IPS DF 4.7 (cell line): ENCODE measurements at regions not wholly inside any gene's neighbourhood (a gene's known extent, or its start where the extent isn't known, plus 50 kb on each side); places are given as distances from the start of the nearest gene placed in this dataset.

Source experiments
- DNase-seq: peaks from one replicate; pipeline ENCODE4 v3.0.0-alpha.2; 2013; ENCODE audit warnings: low spot score; ENCODE audit errors: extremely low read depth

- no peak for DNase-seq
These were observed 1236.2 kb downstream of the BRD1 start for GRCh38 chr22:48591286-48592065.

- no peak for DNase-seq
These were observed 1237.8 kb downstream of the BRD1 start for GRCh38 chr22:48589901-48590300.

GRCh38 chr22:48588878-48589450 is 1238.7 kb downstream of the BRD1 start:
- DNase-seq: no peak

- DNase-seq: no peak
These were observed 1239.4 kb downstream of the BRD1 start for GRCh38 chr22:48588151-48588877.

GRCh38 chr22:48587236-48587865 is 1240.3 kb downstream of the BRD1 start:
- DNase-seq: no peak

DNA sequence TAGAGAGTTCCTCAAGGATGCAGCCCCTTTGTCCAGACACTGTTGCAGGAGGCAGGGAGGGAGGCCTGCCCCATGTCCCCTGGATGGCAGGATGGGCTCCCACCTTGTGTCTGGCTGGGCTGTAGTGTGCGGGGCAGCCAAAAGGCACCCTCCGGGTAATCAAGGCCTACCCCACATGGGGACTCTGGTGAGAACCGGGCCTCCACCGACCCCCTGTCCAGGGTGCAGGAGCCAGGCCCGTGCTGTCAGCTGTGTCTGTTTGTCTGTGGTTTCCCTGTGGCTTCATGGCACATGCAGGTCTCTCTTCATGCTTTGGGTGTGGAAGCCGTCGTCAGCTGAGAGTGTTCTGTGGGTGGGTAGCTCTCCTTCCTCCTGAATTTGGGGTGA is 1240.9 kb downstream of the BRD1 start:
- no peak for DNase-seq

DNA sequence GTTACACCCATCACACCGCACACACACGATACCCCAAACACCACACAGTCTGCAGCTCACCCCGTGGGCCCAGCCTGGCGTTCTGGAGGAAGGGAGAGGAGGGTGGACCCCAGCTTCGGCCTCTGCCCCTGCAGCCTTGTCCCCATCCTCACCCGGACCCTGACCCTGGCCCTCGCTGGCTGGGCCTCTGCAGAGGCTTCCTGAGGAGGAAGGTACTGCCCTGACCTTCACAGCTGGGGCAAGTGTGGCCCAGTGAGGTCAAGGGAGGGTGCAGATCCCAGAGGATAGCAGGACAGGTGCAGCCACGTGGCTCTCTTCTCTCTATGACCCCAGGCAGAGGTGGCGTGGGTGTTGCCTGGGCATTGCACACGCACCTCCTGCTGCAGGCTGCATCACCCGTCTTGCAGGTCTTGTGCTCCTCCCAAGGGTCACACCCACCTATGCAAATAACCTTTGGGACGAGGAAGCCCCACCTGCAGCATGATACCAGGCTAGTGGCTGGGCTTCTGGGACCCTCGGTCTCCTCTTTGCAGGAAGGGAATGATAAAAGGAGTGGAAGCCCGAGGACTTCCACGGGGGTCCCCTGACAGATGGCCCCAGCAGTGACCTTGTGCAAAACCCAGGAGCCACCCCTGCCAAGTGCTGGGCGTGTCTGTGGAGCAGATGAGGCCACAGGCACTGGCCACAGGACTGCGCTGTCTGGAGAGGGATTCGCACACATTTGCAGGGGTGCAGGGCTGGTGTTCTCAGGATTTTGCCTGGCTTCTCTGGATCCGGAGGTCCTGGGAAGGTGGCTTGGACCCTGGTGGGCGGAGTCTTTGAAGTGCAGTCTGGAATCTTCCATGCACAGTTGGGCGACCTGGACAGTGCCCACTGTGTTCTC is 1241.5 kb downstream of the BRD1 start:
- DNase-seq: no peak

- DNase-seq: no peak
These were observed 1243.5 kb downstream of the BRD1 start for GRCh38 chr22:48584170-48584569.

DNA sequence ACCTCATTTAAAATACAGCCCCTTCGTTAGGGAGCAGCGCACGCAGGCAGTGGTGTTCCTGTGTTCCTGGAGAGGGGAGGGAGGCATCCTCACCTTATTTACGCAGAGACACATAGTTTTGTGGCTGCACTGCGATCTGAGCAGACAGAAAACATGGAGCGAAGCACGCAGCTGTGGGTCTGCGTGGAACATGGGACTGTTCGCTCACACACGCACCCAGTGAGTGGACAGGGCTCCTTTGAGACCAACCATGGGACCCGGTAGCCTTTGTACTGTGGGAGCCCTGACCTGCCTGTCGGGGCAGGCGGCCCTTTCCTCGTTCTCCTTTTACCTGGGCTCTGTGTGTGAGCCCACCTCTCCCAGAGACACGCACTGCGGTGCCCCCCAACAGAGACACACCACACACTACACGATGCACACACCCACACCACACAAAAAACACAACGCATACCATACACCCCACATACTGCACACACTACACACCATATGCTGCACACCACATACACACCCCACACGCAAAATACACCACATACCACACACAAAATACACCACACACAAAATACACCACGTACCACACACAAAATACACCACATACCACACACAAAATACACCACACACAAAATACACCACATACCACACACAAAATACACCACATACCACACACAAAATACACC is 1245.7 kb downstream of the BRD1 start:
- no peak for DNase-seq

DNA sequence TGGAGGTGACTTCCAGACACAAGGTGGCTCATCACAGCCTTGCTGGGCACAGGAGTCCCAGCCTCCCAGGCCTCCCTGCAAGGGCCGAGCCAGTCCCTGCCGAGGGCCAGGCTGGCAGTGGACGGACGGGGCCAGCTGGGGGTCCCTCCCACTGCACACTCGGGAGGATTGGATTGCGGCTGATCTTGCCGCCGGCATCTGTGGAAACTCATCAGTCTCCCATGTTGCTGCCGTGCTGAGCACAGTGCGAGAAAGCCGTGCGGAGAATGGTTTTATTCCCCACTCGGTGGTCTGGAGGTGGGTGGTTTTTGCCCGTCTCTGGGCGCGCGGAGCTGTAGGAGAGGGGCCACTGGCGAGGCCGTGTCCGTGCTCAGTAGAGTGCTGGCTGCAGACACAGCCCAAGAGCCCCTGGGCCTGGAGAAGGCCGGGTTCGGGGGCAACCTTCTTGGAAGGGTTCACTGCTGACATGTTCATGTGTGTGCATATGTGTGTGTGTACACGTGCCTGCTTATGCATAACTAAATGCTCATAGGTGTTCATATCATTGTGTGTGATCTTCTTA is 1246.4 kb downstream of the BRD1 start:
- no peak for DNase-seq

DNA sequence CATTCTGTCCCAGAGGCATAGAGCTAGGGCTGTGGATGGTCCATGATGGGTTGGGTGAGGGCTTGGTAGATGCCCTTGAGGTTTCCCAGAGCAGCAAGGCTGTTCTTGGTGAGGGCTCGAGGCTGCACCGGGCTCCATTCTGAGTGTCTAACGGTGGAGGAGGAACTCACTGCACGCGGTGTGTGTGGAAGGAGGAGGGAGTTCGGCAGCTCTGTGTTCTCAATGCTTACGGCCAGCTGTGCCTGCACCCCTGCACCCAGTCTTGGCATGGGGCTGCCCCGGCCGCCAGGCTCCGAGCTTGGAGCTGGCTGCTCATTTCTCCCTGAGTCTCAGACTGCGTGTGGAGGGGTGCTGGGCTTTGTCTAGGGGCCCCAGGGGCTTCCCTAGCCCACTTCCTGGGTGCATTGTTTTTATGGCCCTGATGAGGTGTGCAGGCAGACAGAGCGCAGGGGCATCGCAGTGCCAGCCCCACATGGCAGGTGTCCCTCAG is 1247.1 kb downstream of the BRD1 start:
- DNase-seq: no peak

DNA sequence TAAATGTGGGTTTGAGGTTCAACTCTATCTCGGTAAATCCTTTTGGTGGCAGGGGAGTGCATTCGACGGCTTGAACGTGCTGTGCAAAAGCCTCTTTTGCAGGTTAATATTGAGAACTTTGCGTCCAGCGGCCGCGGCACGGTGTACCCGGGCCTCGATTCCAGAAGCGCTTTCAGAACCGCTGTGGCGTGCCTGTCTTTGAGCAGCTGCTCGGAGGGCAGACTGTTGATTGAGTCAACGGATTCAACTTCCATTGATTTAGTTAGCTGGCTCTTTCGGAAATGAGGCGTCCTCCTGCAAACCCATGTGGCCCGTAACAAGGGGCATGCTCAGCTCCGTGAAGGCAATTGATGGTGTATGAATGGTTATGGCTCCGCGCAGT is 1247.8 kb downstream of the BRD1 start:
- no peak for DNase-seq

GRCh38 chr22:48579043-48579927 is 1248.4 kb downstream of the BRD1 start:
- no peak for DNase-seq

- no peak for DNase-seq
These were observed 1249.3 kb downstream of the BRD1 start for GRCh38 chr22:48578138-48579042.

GRCh38 chr22:48577691-48578090 is 1250.0 kb downstream of the BRD1 start:
- no peak for DNase-seq

DNA sequence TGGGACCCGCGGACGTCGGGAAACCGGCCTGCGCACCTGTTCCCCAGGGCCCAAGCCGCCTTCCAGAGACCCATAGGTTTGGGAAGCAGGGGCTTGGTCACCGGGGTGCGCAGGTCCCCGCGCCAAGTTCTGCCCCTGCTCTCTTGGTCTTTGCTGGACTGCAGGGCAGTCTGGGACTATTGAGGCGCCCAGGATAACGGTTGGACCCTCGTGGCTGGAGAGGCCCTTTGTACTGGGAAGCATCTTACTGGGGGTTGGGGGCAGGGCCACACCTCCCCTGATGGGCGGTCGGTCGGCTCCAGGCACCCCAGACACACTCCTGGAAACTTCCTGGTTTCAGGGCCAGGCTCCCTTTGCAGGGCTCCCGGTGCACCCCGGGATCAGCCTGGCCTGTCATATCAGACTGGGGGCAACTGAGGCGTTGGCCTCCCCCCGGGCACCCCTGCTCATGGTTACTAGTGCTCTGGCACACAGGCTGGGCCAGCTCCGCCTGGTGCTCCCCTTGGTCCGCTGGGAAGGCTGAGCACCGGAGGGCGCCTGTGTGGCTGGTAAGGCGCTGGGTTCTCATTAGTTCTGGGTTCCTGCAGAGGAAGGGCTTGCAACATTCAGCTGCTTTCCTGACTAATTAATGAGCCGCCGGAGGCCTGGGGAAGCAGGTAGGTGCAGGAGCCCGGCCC is 1250.5 kb downstream of the BRD1 start:
- no peak for DNase-seq

DNA sequence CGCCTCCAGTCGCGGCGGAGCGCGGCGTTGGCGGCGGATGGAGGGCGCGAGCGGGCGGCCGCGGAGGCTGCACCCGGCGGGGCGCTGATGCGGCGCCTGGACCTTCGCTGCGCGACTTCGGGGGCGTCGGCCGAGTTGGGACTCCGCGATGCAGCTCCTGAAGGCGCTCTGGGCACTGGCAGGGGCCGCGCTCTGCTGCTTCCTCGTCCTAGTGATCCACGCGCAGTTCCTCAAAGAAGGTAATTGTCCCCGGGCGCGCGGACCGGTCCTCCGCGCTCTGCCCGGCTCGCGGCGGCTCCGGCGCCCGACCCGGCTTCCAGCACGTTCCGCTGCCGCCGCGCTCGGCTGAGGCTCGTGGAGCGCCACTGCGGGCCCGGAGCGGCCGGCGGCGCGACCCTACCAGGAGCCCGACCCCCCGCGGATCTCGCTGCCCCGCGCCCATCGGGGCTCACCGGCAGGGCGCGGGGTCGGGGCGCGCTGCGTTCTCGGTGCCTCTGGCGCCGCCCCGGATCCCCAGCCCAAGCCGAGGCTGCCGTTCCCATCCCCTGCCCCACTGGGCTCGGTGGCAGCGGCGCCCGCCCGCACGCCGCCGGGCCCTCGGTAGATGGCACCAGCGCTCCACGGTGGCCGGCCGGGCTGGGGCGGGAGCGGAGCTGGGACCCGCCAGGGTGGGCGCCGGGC is 1251.2 kb downstream of the BRD1 start:
- DNase-seq: no peak
